ENCODE measurements at regions not wholly inside any gene's neighbourhood (a gene's known extent, or its start where the extent isn't known, plus 50 kb on each side); places are given as distances from the start of the nearest gene placed in this dataset.

GRCh38 chr1:36710951-36711350, 228.2 kb upstream of the CSF3R start:
- ChIA-PET CTCF (interaction anchor here (1.0 kb wide), 1 partner anchor 135 kb away, joined by 3 read pairs; no protein-coding TSS in a partner anchor), POLR2A (ENCODE audit: low non-redundant PET) (no interaction called here)
- intact Hi-C loops (cut with micrococcal nuclease; ENCODE audit: unreplicated experiment): no loop called here
- no peaks in the 10 kb centered on the region for H3K36me3 ChIP-seq (ENCODE audit: insufficient read depth, low read length, poor library complexity, severe bottlenecking)
- no TSS peak for BruUV-seq (replicated peaks)
- no peaks in the 10 kb centered on the region for H3K4me1 ChIP-seq (ENCODE audit: insufficient read depth, low read length, poor library complexity, severe bottlenecking)
- no peak for DNase-seq (ENCODE audit: low spot score)
- H3K27me3 ChIP-seq (replicated peaks; ENCODE audit: insufficient read depth, low read depth, low read length, poor library complexity): peaks cover 46% of the 10 kb centered on the region
- no peaks in the 10 kb centered on the region for H3K9me3 ChIP-seq (ENCODE audit: low read depth, low read length, poor library complexity, severe bottlenecking)
- no peak for TF ChIP-seq CTCF (conservative IDR thresholded peaks at IDR 0.05; ENCODE audit: low read depth, low read length)
- TF ChIP-seq EZH2 (IDR thresholded peaks at IDR 0.05; ENCODE audit: borderline replicate concordance, low read depth, low read length, poor library complexity, severe bottlenecking): no peak
- no peak overlapping the region for H3K4me3 ChIP-seq (ENCODE audit: low read depth, low read length, poor library complexity, severe bottlenecking)
- no peak overlapping the region for H3K27ac ChIP-seq (ENCODE audit: low read depth, low read length, poor library complexity, severe bottlenecking)

GRCh38 chr1:36709869-36710481, 227.3 kb upstream of the CSF3R start:
- intact Hi-C loops (cut with micrococcal nuclease; ENCODE audit: unreplicated experiment): loop anchor here (10.0 kb wide), 1 partner anchor 725 kb away; no protein-coding TSS in a partner anchor
- Histone ChIP-seq H3K9me3 (ENCODE audit: low read depth, low read length, poor library complexity, severe bottlenecking) (no peaks in the 10 kb centered on the region), H3K27ac (ENCODE audit: low read depth, low read length, poor library complexity, severe bottlenecking) (no peak overlapping the region), H3K27me3 (replicated peaks; ENCODE audit: insufficient read depth, low read depth, low read length, poor library complexity) (peaks cover 46% of the 10 kb centered on the region), H3K4me1 (ENCODE audit: insufficient read depth, low read length, poor library complexity, severe bottlenecking) (no peaks in the 10 kb centered on the region), H3K4me3 (ENCODE audit: low read depth, low read length, poor library complexity, severe bottlenecking) (no peak overlapping the region), H3K36me3 (ENCODE audit: insufficient read depth, low read length, poor library complexity, severe bottlenecking) (no peaks in the 10 kb centered on the region)
- DNase-seq (ENCODE audit: low spot score): no peak
- POLR2A ChIA-PET (ENCODE audit: low non-redundant PET): no interaction called here
- TF ChIP-seq EZH2 (IDR thresholded peaks at IDR 0.05; ENCODE audit: borderline replicate concordance, low read depth, low read length, poor library complexity, severe bottlenecking) (no peak), CTCF (conservative IDR thresholded peaks at IDR 0.05; ENCODE audit: low read depth, low read length) (no peak)
- no TSS peak for BruUV-seq (replicated peaks)
- CTCF ChIA-PET: no interaction called here

- no TSS peak for BruUV-seq (replicated peaks)
- DNase-seq (ENCODE audit: low spot score): no peak
- POLR2A ChIA-PET (ENCODE audit: low non-redundant PET): no interaction called here
- Histone ChIP-seq H3K27ac (ENCODE audit: low read depth, low read length, poor library complexity, severe bottlenecking) (no peak overlapping the region), H3K36me3 (ENCODE audit: insufficient read depth, low read length, poor library complexity, severe bottlenecking) (no peaks in the 10 kb centered on the region), H3K4me1 (ENCODE audit: insufficient read depth, low read length, poor library complexity, severe bottlenecking) (no peaks in the 10 kb centered on the region), H3K9me3 (ENCODE audit: low read depth, low read length, poor library complexity, severe bottlenecking) (no peaks in the 10 kb centered on the region), H3K27me3 (replicated peaks; ENCODE audit: insufficient read depth, low read depth, low read length, poor library complexity) (peaks cover 46% of the 10 kb centered on the region), H3K4me3 (ENCODE audit: low read depth, low read length, poor library complexity, severe bottlenecking) (no peak overlapping the region)
- CTCF ChIA-PET: interaction anchor here (0.7 kb wide), 1 partner anchor 193 kb away, joined by 6 read pairs; no protein-coding TSS in a partner anchor
- intact Hi-C loops (cut with micrococcal nuclease; ENCODE audit: unreplicated experiment): loop anchor here (10.0 kb wide), 1 partner anchor 726 kb away; no protein-coding TSS in a partner anchor
- no peak for TF ChIP-seq CTCF (conservative IDR thresholded peaks at IDR 0.05; ENCODE audit: low read depth, low read length)
- TF ChIP-seq EZH2 (IDR thresholded peaks at IDR 0.05; ENCODE audit: borderline replicate concordance, low read depth, low read length, poor library complexity, severe bottlenecking): no peak
These were observed 225.9 kb upstream of the CSF3R start for GRCh38 chr1:36708587-36708986.

All from A673 (cell line).